Liver (tissue), 8 donors: ENCODE measurements at regions not wholly inside any gene's neighbourhood (a gene's known extent, or its start where the extent isn't known, plus 50 kb on each side); places are given as distances from the start of the nearest gene placed in this dataset.

Experiments used
- DNase-seq: peaks from one replicate; pipeline ENCODE4 v3.0.0-alpha.2; 2017; ENCODE audit warnings: low spot score
- H3K27ac ChIP-seq, 2 donors: one replicate each; pipeline ENCODE4 v1.7.0; 2013; ENCODE audit warnings: inconsistent platforms in 2 of 2, low read length in 2 of 2, control low read depth in 1 of 2, low read depth in 1 of 2, mild to moderate bottlenecking in 1 of 2
- H3K27me3 ChIP-seq, 4 donors: one replicate each; pipeline versions ENCODE4 v1.6.1 to v1.7.0; 2013; ENCODE audit warnings: low read length in 3 of 4, inconsistent platforms in 1 of 4, mild to moderate bottlenecking in 1 of 4, moderate library complexity in 1 of 4; ENCODE audit not compliant: control insufficient read depth in 4 of 4, insufficient read depth in 4 of 4
- H3K36me3 ChIP-seq, 4 donors: one replicate each; pipeline versions ENCODE4 v1.6.1 to v1.7.0; 2013; ENCODE audit warnings: low read length in 3 of 4, mild to moderate bottlenecking in 3 of 4, low read depth in 1 of 4, moderate library complexity in 1 of 4; ENCODE audit not compliant: control insufficient read depth in 4 of 4, insufficient read depth in 3 of 4
- H3K4me1 ChIP-seq, 4 donors: one replicate each; pipeline versions ENCODE4 v1.6.1 to v1.7.0; 2013; ENCODE audit warnings: low read length in 3 of 4, mild to moderate bottlenecking in 3 of 4, moderate library complexity in 1 of 4; ENCODE audit not compliant: control insufficient read depth in 4 of 4, insufficient read depth in 4 of 4
- H3K4me3 ChIP-seq, 3 donors: one replicate each; pipeline versions ENCODE4 v1.6.1 to v1.7.0; 2013; ENCODE audit warnings: low read length in 3 of 3, control low read depth in 1 of 3, low read depth in 1 of 3, mild to moderate bottlenecking in 1 of 3
- H3K9ac ChIP-seq, 2 donors: one replicate each; pipeline ENCODE4 v1.7.0; 2013; ENCODE audit warnings: low read length in 2 of 2, mild to moderate bottlenecking in 2 of 2, moderate library complexity in 2 of 2, control low read depth in 1 of 2, low read depth in 1 of 2
- H3K9me3 ChIP-seq, 4 donors: one replicate each; pipeline versions ENCODE4 v1.6.1 to v1.7.0; 2013; ENCODE audit warnings: low read length in 3 of 4; ENCODE audit not compliant: control insufficient read depth in 4 of 4
- ATF3 ChIP-seq: IDR thresholded peaks from 2 replicates; pipeline ENCODE4 v1.6.1; 2016; ENCODE audit warnings: antibody characterized with exemption
- CTCF ChIP-seq: fragments of 150-350 bp; IDR thresholded peaks from 2 replicates; pipeline ENCODE4 v1.5.1; 2017; ENCODE audit warnings: improper control_type of control experiment, low read depth, low read length; ENCODE audit not compliant: missing input control
- EGR1 ChIP-seq, 2 donors: IDR thresholded peaks; 2 replicates each; pipeline ENCODE4 v1.6.1; 2016 to 2018; ENCODE audit warnings: antibody characterized with exemption in 2 of 2, low read depth in 2 of 2
- FOXA2 ChIP-seq: IDR thresholded peaks from 2 replicates; pipeline ENCODE4 v1.6.1; 2016; ENCODE audit warnings: antibody characterized with exemption
- GABPA ChIP-seq, 2 donors: IDR thresholded peaks in 1 of 2; conservative IDR thresholded peaks in 1 of 2; 2 replicates each; pipeline ENCODE4 v1.6.1; 2016; ENCODE audit warnings: antibody characterized with exemption in 2 of 2, mild to moderate bottlenecking in 1 of 2, moderate library complexity in 1 of 2
- HNF4A ChIP-seq, 2 donors: conservative IDR thresholded peaks; 2 replicates each; pipeline ENCODE4 v1.6.1; 2016; ENCODE audit warnings: antibody characterized with exemption in 2 of 2, mild to moderate bottlenecking in 2 of 2
- HNF4G ChIP-seq: IDR thresholded peaks from 2 replicates; pipeline ENCODE4 v1.6.1; 2016; ENCODE audit warnings: antibody characterized with exemption
- MAX ChIP-seq: IDR thresholded peaks from 2 replicates; pipeline ENCODE4 v1.6.1; 2016; ENCODE audit warnings: antibody characterized with exemption
- RAD21 ChIP-seq, 2 donors: IDR thresholded peaks; 2 replicates each; pipeline ENCODE4 v1.6.1; 2016; ENCODE audit warnings: antibody characterized with exemption in 2 of 2, mild to moderate bottlenecking in 2 of 2
- TAF1 ChIP-seq: conservative IDR thresholded peaks from 2 replicates; pipeline ENCODE4 v1.6.1; 2016; ENCODE audit warnings: antibody characterized with exemption, mild to moderate bottlenecking
- YY1 ChIP-seq: IDR thresholded peaks from 2 replicates; pipeline ENCODE4 v1.6.1; 2016; ENCODE audit warnings: antibody characterized with exemption, mild to moderate bottlenecking
- ZBTB33 ChIP-seq: IDR thresholded peaks from 2 replicates; pipeline ENCODE4 v1.6.1; 2016; ENCODE audit warnings: antibody characterized with exemption
- WGBS: extraction: QIAGEN DNeasy Blood & Tissue Kit; methylation state at CpG from one replicate; pipeline ENCODE4 v1.1.7; 2013; 5-methylcytosine and 5-hydroxymethylcytosine counted together
- donor health status: healthy.
- donor health status: healthy.
- donor health status: healthy.
- donor health status: healthy.
- donor health status: healthy.

GRCh38 chr1:56069824-56070223 lies 509.5 kb downstream of the PLPP3 start:
- no peak overlapping the region for H3K9ac ChIP-seq
- no peak for DNase-seq
- WGBS, result 86% methylated on average over 1 of the region's 1 CpG
- H3K9me3 ChIP-seq, result no peaks in the 10 kb centered on the region
- no peak overlapping the region for H3K4me3 ChIP-seq
- H3K4me1 ChIP-seq, result no peaks in the 10 kb centered on the region
- no peaks in the 10 kb centered on the region for H3K27me3 ChIP-seq
- H3K36me3 ChIP-seq, result no peaks in the 10 kb centered on the region
- H3K27ac ChIP-seq, result no peak overlapping the region
- TF ChIP-seq RAD21 (IDR thresholded peaks at IDR 0.05) (no peak), ATF3 (no peak)

- 61% methylated on average over 1 of the region's 1 CpG for WGBS
- H3K27me3 ChIP-seq, result no peaks in the 10 kb centered on the region
- H3K9me3 ChIP-seq, result no peaks in the 10 kb centered on the region
- no peak overlapping the region for H3K9ac ChIP-seq
- H3K27ac ChIP-seq, result no peak overlapping the region
- no peak overlapping the region for H3K4me3 ChIP-seq
- no peaks in the 10 kb centered on the region for H3K4me1 ChIP-seq
- no peaks in the 10 kb centered on the region for H3K36me3 ChIP-seq
- DNase-seq, result no peak
- TF ChIP-seq FOXA2 (no peak), TAF1 (no peak), MAX (no peak), EGR1 (IDR thresholded peaks at IDR 0.05; ENCODE audit: low read depth in 2 of 2) (no peak), ZBTB33 (no peak), YY1 (no peak), CTCF (no peak), RAD21 (IDR thresholded peaks at IDR 0.05) (no peak), HNF4A (conservative IDR thresholded peaks at IDR 0.05) (no peak)
Observed at GRCh38 chr1:56068908-56069307, 510.5 kb downstream of the PLPP3 start.

GRCh38 chr1:56068210-56068609 lies 511.2 kb downstream of the PLPP3 start:
- no peak for DNase-seq
- 86% methylated on average over 6 of the region's 6 CpGs for WGBS
- no peak overlapping the region for H3K9ac ChIP-seq
- H3K27ac ChIP-seq, result no peak overlapping the region
- TF ChIP-seq ATF3 (no peak), HNF4A (conservative IDR thresholded peaks at IDR 0.05) (no peak), MAX (no peak), GABPA (IDR thresholded peaks at IDR 0.05 in 1 of 2, conservative IDR thresholded peaks at IDR 0.05 in 1 of 2) (no peak), YY1 (no peak), HNF4G (no peak)
- no peaks in the 10 kb centered on the region for H3K4me1 ChIP-seq
- no peaks in the 10 kb centered on the region for H3K36me3 ChIP-seq
- H3K27me3 ChIP-seq, result no peaks in the 10 kb centered on the region
- no peaks in the 10 kb centered on the region for H3K9me3 ChIP-seq
- no peak overlapping the region for H3K4me3 ChIP-seq
